MM.1S (cell line): ENCODE measurements at regions not wholly inside any gene's neighbourhood (a gene's known extent, or its start where the extent isn't known, plus 50 kb on each side); places are given as distances from the start of the nearest gene placed in this dataset.

Experiments
- DNase-seq: peaks from one replicate; pipeline ENCODE4 v3.0.0-alpha.2; 2015
- H2AFZ ChIP-seq: fragments of 300-600 bp; sonication (generic); 2 replicates; pipeline ENCODE4 v1.6.0; 2016; ENCODE audit warnings: antibody characterized with exemption, low read length
- H3F3A ChIP-seq: fragments of 300-600 bp; sonication (generic); 2 replicates; pipeline ENCODE4 v1.6.1; 2016; ENCODE audit warnings: mild to moderate bottlenecking, antibody characterized with exemption, low read length, moderate library complexity, mixed read lengths; ENCODE audit not compliant: insufficient read depth
- H3K27ac ChIP-seq: fragments of 300-600 bp; sonication (generic); 2 replicates; pipeline ENCODE4 v1.5.1; 2016; ENCODE audit warnings: mild to moderate bottlenecking, low read length
- H3K27me3 ChIP-seq: fragments of 300-600 bp; sonication (generic); replicated peaks from 2 replicates; pipeline ENCODE4 v1.6.0; 2016; ENCODE audit warnings: low read length; ENCODE audit not compliant: insufficient read depth
- H3K36me3 ChIP-seq: fragments of 300-600 bp; sonication (generic); replicated peaks from 2 replicates; pipeline ENCODE4 v1.6.1; 2016; ENCODE audit warnings: mild to moderate bottlenecking, low read length, mixed read lengths; ENCODE audit not compliant: insufficient read depth
- H3K4me1 ChIP-seq: fragments of 300-600 bp; sonication (generic); 2 replicates; pipeline ENCODE4 v1.6.1; 2016; ENCODE audit warnings: low read length, mixed read lengths
- H3K4me2 ChIP-seq: fragments of 300-600 bp; sonication (generic); 2 replicates; pipeline ENCODE4 v1.6.0; 2016; ENCODE audit warnings: low read depth, low read length
- H3K4me3 ChIP-seq: fragments of 300-600 bp; sonication (generic); 2 replicates; pipeline ENCODE4 v1.5.1; 2016; ENCODE audit warnings: low read length, mixed read lengths
- H3K79me2 ChIP-seq: fragments of 300-600 bp; sonication (generic); 2 replicates; pipeline ENCODE4 v1.6.1; 2016; ENCODE audit warnings: mixed run types, low read length, mixed read lengths
- H3K9ac ChIP-seq: fragments of 300-600 bp; sonication (generic); 2 replicates; pipeline ENCODE4 v1.6.1; 2016; ENCODE audit warnings: low read length, mixed read lengths
- H3K9me2 ChIP-seq: fragments of 300-600 bp; sonication (generic); replicated peaks from 2 replicates; pipeline ENCODE4 v1.6.1; 2016; ENCODE audit warnings: mild to moderate bottlenecking, low read length, mixed read lengths; ENCODE audit not compliant: insufficient read depth
- H3K9me3 ChIP-seq: fragments of 300-600 bp; sonication (generic); replicated peaks from 2 replicates; pipeline ENCODE4 v1.6.1; 2016; ENCODE audit warnings: mild to moderate bottlenecking, low read length, mixed read lengths; ENCODE audit not compliant: insufficient read depth
- H4K20me1 ChIP-seq: fragments of 300-600 bp; sonication (generic); 2 replicates; pipeline ENCODE4 v1.6.1; 2016; ENCODE audit warnings: mild to moderate bottlenecking, low read length, moderate library complexity, mixed read lengths; ENCODE audit not compliant: insufficient read depth
- CTCF ChIP-seq: fragments of 300-600 bp; sonication (generic); IDR thresholded peaks from 2 replicates; pipeline ENCODE4 v1.5.1; 2016; ENCODE audit warnings: antibody characterized with exemption, low read length, mixed read lengths
- EZH2 ChIP-seq: fragments of 300-600 bp; sonication (generic); optimal IDR thresholded peaks from 2 replicates; pipeline ENCODE3; 2017; ENCODE audit warnings: low read depth, mild to moderate bottlenecking, antibody characterized with exemption, low read length, mixed read lengths
- EZH2phosphoT487 ChIP-seq: fragments of 300-600 bp; sonication (generic); IDR thresholded peaks from 2 replicates; pipeline ENCODE4 v1.6.1; 2018; ENCODE audit warnings: antibody characterized with exemption, low read length

- DNase-seq: no peak
- H3K4me3 ChIP-seq: no peak overlapping the region
- TF ChIP-seq EZH2phosphoT487: no peak
- no peak for TF ChIP-seq EZH2
- TF ChIP-seq CTCF: no peak
- no peak overlapping the region for H3K4me2 ChIP-seq
- H3K27ac ChIP-seq: no peak overlapping the region
- H4K20me1 ChIP-seq: no peaks in the 10 kb centered on the region
- no peaks in the 10 kb centered on the region for H3K79me2 ChIP-seq
- no peaks in the 10 kb centered on the region for H3K9me2 ChIP-seq
- H3K36me3 ChIP-seq: no peaks in the 10 kb centered on the region
- H2AFZ ChIP-seq: no peak overlapping the region
- H3K4me1 ChIP-seq: no peaks in the 10 kb centered on the region
- H3K9ac ChIP-seq: no peak overlapping the region
- H3K27me3 ChIP-seq: no peaks in the 10 kb centered on the region
- no peaks in the 10 kb centered on the region for H3K9me3 ChIP-seq
- no peaks in the 10 kb centered on the region for H3F3A ChIP-seq
Measured at GRCh38 chr10:32132357-32132946, 76.2 kb upstream of the KIF5B start.

- Histone ChIP-seq H3K9me2 (no peaks in the 10 kb centered on the region), H3K9ac (no peak overlapping the region), H3K27me3 (no peaks in the 10 kb centered on the region), H3K9me3 (no peaks in the 10 kb centered on the region), H3K4me3 (no peak overlapping the region), H3K36me3 (no peaks in the 10 kb centered on the region), H3K79me2 (no peaks in the 10 kb centered on the region), H3F3A (no peaks in the 10 kb centered on the region), H3K27ac (no peak overlapping the region), H3K4me1 (no peaks in the 10 kb centered on the region), H2AFZ (no peak overlapping the region), H3K4me2 (no peak overlapping the region), H4K20me1 (no peaks in the 10 kb centered on the region)
- no peak for DNase-seq
- TF ChIP-seq EZH2phosphoT487 (no peak), EZH2 (no peak), CTCF (no peak)
Measured at GRCh38 chr10:32131388-32131787, 75.2 kb upstream of the KIF5B start.

- no peaks in the 10 kb centered on the region for H3K9me2 ChIP-seq
- H2AFZ ChIP-seq: no peak overlapping the region
- no peaks in the 10 kb centered on the region for H3K27me3 ChIP-seq
- H3K9ac ChIP-seq: no peak overlapping the region
- no peaks in the 10 kb centered on the region for H4K20me1 ChIP-seq
- no peaks in the 10 kb centered on the region for H3K4me1 ChIP-seq
- no peak for DNase-seq
- no peak overlapping the region for H3K4me2 ChIP-seq
- no peak overlapping the region for H3K27ac ChIP-seq
- no peak overlapping the region for H3K4me3 ChIP-seq
- H3K79me2 ChIP-seq: no peaks in the 10 kb centered on the region
- H3F3A ChIP-seq: no peaks in the 10 kb centered on the region
- no peaks in the 10 kb centered on the region for H3K9me3 ChIP-seq
- TF ChIP-seq EZH2phosphoT487 (no peak), EZH2 (no peak), CTCF (no peak)
- no peaks in the 10 kb centered on the region for H3K36me3 ChIP-seq
Measured at GRCh38 chr10:32130788-32131187, 74.6 kb upstream of the KIF5B start.
